ENCODE measurements at regions not wholly inside any gene's neighbourhood (a gene's known extent, or its start where the extent isn't known, plus 50 kb on each side); places are given as distances from the start of the nearest gene placed in this dataset.

GRCh38 chr4:45482346-45482745 is 641.5 kb downstream of the GABRG1 start:
- H2AFZ ChIP-seq (ENCODE audit: low read length), result no peak overlapping the region
- no peaks in the 10 kb centered on the region for H4K20me1 ChIP-seq (ENCODE audit: control insufficient read depth, extremely low read depth, insufficient read depth, low read length)
- no peaks in the 10 kb centered on the region for H3K79me2 ChIP-seq (ENCODE audit: control insufficient read depth, insufficient read depth, low read length)
- H3K9me3 ChIP-seq (ENCODE audit: control insufficient read depth, insufficient read depth, low read depth, low read length), result no peaks in the 10 kb centered on the region
- no peaks in the 10 kb centered on the region for H3K4me1 ChIP-seq (ENCODE audit: control insufficient read depth, extremely low read depth, insufficient read depth, low read length)
- no peaks in the 10 kb centered on the region for H3K36me3 ChIP-seq (ENCODE audit: control insufficient read depth, insufficient read depth, low read length)
- no peaks in the 10 kb centered on the region for H3K27me3 ChIP-seq (ENCODE audit: control insufficient read depth, insufficient read depth, low read length)
- H3K9ac ChIP-seq (ENCODE audit: insufficient read depth, low read length), result no peak overlapping the region
- no peak for DNase-seq (ENCODE audit: low read depth in 2 of 2)
- TF ChIP-seq CTCF (conservative IDR thresholded peaks at IDR 0.05 in 1 of 2, IDR thresholded peaks at IDR 0.05 in 1 of 2; ENCODE audit: low read depth in 1 of 2, low read length in 2 of 2) (no peak), EZH2 (IDR thresholded peaks at IDR 0.05; ENCODE audit: low read length, missing control alignments) (no peak)
- no peak overlapping the region for H3K27ac ChIP-seq (ENCODE audit: insufficient read depth, low read length)
- no peak overlapping the region for H3K4me3 ChIP-seq (replicated peaks in 1 of 4; ENCODE audit: control extremely low read depth in 1 of 4, insufficient read depth in 1 of 4, low read depth in 3 of 4, low read length in 4 of 4)
- H3K4me2 ChIP-seq (ENCODE audit: extremely low read depth, insufficient read depth, low read length), result no peak overlapping the region

GRCh38 chr4:45477311-45477733 is 646.5 kb downstream of the GABRG1 start:
- TF ChIP-seq CTCF (conservative IDR thresholded peaks at IDR 0.05 in 1 of 2, IDR thresholded peaks at IDR 0.05 in 1 of 2; ENCODE audit: low read depth in 1 of 2, low read length in 2 of 2), result no peak
- TF ChIP-seq EZH2 (IDR thresholded peaks at IDR 0.05; ENCODE audit: low read length, missing control alignments), result no peak
- Histone ChIP-seq H3K4me1 (ENCODE audit: control insufficient read depth, extremely low read depth, insufficient read depth, low read length) (no peaks in the 10 kb centered on the region), H3K27ac (ENCODE audit: insufficient read depth, low read length) (no peak overlapping the region), H3K79me2 (ENCODE audit: control insufficient read depth, insufficient read depth, low read length) (no peaks in the 10 kb centered on the region), H2AFZ (ENCODE audit: low read length) (no peak overlapping the region), H4K20me1 (ENCODE audit: control insufficient read depth, extremely low read depth, insufficient read depth, low read length) (no peaks in the 10 kb centered on the region), H3K4me3 (replicated peaks in 1 of 4; ENCODE audit: control extremely low read depth in 1 of 4, insufficient read depth in 1 of 4, low read depth in 3 of 4, low read length in 4 of 4) (no peak overlapping the region), H3K27me3 (ENCODE audit: control insufficient read depth, insufficient read depth, low read length) (no peaks in the 10 kb centered on the region), H3K9me3 (ENCODE audit: control insufficient read depth, insufficient read depth, low read depth, low read length) (no peaks in the 10 kb centered on the region), H3K4me2 (ENCODE audit: extremely low read depth, insufficient read depth, low read length) (no peak overlapping the region), H3K36me3 (ENCODE audit: control insufficient read depth, insufficient read depth, low read length) (no peaks in the 10 kb centered on the region), H3K9ac (ENCODE audit: insufficient read depth, low read length) (no peak overlapping the region)
- DNase-seq (ENCODE audit: low read depth in 2 of 2), result no peak

GRCh38 chr4:45475548-45475947 is 648.3 kb downstream of the GABRG1 start:
- TF ChIP-seq EZH2 (IDR thresholded peaks at IDR 0.05; ENCODE audit: low read length, missing control alignments), result no peak
- no peak for TF ChIP-seq CTCF (conservative IDR thresholded peaks at IDR 0.05 in 1 of 2, IDR thresholded peaks at IDR 0.05 in 1 of 2; ENCODE audit: low read depth in 1 of 2, low read length in 2 of 2)
- Histone ChIP-seq H4K20me1 (ENCODE audit: control insufficient read depth, extremely low read depth, insufficient read depth, low read length) (no peaks in the 10 kb centered on the region), H3K27me3 (ENCODE audit: control insufficient read depth, insufficient read depth, low read length) (no peaks in the 10 kb centered on the region), H2AFZ (ENCODE audit: low read length) (no peak overlapping the region), H3K4me3 (replicated peaks in 1 of 4; ENCODE audit: control extremely low read depth in 1 of 4, insufficient read depth in 1 of 4, low read depth in 3 of 4, low read length in 4 of 4) (no peak overlapping the region), H3K79me2 (ENCODE audit: control insufficient read depth, insufficient read depth, low read length) (no peaks in the 10 kb centered on the region), H3K4me2 (ENCODE audit: extremely low read depth, insufficient read depth, low read length) (no peak overlapping the region), H3K9me3 (ENCODE audit: control insufficient read depth, insufficient read depth, low read depth, low read length) (no peaks in the 10 kb centered on the region), H3K36me3 (ENCODE audit: control insufficient read depth, insufficient read depth, low read length) (no peaks in the 10 kb centered on the region), H3K27ac (ENCODE audit: insufficient read depth, low read length) (no peak overlapping the region), H3K9ac (ENCODE audit: insufficient read depth, low read length) (no peak overlapping the region), H3K4me1 (ENCODE audit: control insufficient read depth, extremely low read depth, insufficient read depth, low read length) (no peaks in the 10 kb centered on the region)
- DNase-seq (ENCODE audit: low read depth in 2 of 2), result no peak

Measured in fibroblast of lung (primary cell).